ENCODE measurements at regions not wholly inside any gene's neighbourhood (a gene's known extent, or its start where the extent isn't known, plus 50 kb on each side); places are given as distances from the start of the nearest gene placed in this dataset.

DNA sequence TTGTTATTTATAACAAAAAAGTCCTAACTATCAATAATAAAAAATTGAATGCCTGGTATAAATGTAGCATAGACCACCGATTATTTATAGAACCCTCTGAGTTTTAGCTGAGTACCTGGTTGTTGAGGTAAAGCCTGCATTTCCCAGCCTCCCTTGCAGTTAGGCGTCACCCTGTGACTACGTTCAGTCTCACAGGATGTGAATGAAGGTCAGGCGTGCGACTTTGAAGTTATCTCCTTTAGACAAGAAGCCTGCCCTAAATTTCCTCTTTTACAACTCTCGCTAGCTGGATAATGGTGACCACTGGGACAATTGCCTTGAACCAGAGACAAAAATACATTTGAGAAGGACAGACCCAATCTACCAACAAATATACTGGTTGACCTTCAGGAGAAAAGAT, 67.5 kb upstream of the TES start:
- TF ChIP-seq TCF12 (IDR thresholded peaks at IDR 0.05) (no peak), REST (IDR thresholded peaks at IDR 0.05; ENCODE audit: low read depth, low read length) (no peak), SIN3A (IDR thresholded peaks at IDR 0.05; ENCODE audit: borderline replicate concordance, low read depth, low read length) (no peak), NFIC (IDR thresholded peaks at IDR 0.05; ENCODE audit: borderline replicate concordance) (no peak), MAX (IDR thresholded peaks at IDR 0.05; ENCODE audit: low read depth) (no peak), EZH2phosphoT487 (IDR thresholded peaks at IDR 0.05; ENCODE audit: borderline replicate concordance, low read depth) (no peak), GABPA (IDR thresholded peaks at IDR 0.05; ENCODE audit: low read depth) (no peak), MXI1 (IDR thresholded peaks at IDR 0.05; ENCODE audit: low read depth, low read length) (no peak), JUND (IDR thresholded peaks at IDR 0.05) (no peak)
- TF ChIP-seq, protein P1, sequence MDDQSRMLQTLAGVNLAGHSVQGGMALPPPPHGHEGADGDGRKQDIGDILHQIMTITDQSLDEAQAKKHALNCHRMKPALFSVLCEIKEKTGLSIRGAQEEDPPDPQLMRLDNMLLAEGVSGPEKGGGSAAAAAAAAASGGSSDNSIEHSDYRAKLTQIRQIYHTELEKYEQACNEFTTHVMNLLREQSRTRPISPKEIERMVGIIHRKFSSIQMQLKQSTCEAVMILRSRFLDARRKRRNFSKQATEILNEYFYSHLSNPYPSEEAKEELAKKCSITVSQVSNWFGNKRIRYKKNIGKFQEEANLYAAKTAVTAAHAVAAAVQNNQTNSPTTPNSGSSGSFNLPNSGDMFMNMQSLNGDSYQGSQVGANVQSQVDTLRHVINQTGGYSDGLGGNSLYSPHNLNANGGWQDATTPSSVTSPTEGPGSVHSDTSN (IDR thresholded peaks at IDR 0.05), result no peak
- TF ChIP-seq, protein P2, sequence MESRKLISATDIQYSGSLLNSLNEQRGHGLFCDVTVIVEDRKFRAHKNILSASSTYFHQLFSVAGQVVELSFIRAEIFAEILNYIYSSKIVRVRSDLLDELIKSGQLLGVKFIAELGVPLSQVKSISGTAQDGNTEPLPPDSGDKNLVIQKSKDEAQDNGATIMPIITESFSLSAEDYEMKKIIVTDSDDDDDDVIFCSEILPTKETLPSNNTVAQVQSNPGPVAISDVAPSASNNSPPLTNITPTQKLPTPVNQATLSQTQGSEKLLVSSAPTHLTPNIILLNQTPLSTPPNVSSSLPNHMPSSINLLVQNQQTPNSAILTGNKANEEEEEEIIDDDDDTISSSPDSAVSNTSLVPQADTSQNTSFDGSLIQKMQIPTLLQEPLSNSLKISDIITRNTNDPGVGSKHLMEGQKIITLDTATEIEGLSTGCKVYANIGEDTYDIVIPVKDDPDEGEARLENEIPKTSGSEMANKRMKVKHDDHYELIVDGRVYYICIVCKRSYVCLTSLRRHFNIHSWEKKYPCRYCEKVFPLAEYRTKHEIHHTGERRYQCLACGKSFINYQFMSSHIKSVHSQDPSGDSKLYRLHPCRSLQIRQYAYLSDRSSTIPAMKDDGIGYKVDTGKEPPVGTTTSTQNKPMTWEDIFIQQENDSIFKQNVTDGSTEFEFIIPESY (IDR thresholded peaks at IDR 0.05; ENCODE audit: borderline replicate concordance, low read depth), result no peak
- TF ChIP-seq, protein P3, sequence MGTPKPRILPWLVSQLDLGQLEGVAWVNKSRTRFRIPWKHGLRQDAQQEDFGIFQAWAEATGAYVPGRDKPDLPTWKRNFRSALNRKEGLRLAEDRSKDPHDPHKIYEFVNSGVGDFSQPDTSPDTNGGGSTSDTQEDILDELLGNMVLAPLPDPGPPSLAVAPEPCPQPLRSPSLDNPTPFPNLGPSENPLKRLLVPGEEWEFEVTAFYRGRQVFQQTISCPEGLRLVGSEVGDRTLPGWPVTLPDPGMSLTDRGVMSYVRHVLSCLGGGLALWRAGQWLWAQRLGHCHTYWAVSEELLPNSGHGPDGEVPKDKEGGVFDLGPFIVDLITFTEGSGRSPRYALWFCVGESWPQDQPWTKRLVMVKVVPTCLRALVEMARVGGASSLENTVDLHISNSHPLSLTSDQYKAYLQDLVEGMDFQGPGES (IDR thresholded peaks at IDR 0.05; ENCODE audit: low read depth, low read length), result no peak
- Histone ChIP-seq H3K36me3 (replicated peaks in 1 of 2; ENCODE audit: control insufficient read depth in 1 of 2, insufficient read depth in 2 of 2, low read length in 1 of 2) (no peaks in the 10 kb centered on the region), H3K9ac (no peak overlapping the region), H3K4me3 (ENCODE audit: low read depth in 2 of 2, low read length in 1 of 2) (no peak overlapping the region), H3K27ac (ENCODE audit: low read depth in 2 of 2, low read length in 1 of 2) (no peak overlapping the region), H3F3A (replicated peaks; ENCODE audit: insufficient read depth) (no peaks in the 10 kb centered on the region), H3K4me2 (no peak overlapping the region), H3K27me3 (ENCODE audit: insufficient read depth) (peaks cover 60% of the 10 kb centered on the region), H3K9me2 (no peaks in the 10 kb centered on the region), H2AFZ (ENCODE audit: low read depth) (no peak overlapping the region), H3K79me2 (ENCODE audit: insufficient read depth) (no peaks in the 10 kb centered on the region), H3K9me3 (no peaks in the 10 kb centered on the region), H4K20me1 (ENCODE audit: insufficient read depth) (no peaks in the 10 kb centered on the region), H3K4me1 (ENCODE audit: control insufficient read depth in 1 of 2, insufficient read depth in 2 of 2, low read depth in 1 of 2, low read length in 1 of 2) (no peaks in the 10 kb centered on the region)
- 5% methylated on average over 6 of the region's 6 CpGs for WGBS (ENCODE audit: low lambda C conversion rate)
- no peak for DNase-seq
- CTCF ChIA-PET, result interaction anchor here (0.9 to 2.0 kb wide), 4 partner anchors 9 to 446 kb away, joined by 4 to 8 read pairs (median 6); no protein-coding TSS in a partner anchor
- POLR2A ChIA-PET, result no interaction called here
